ENCODE measurements at regions not wholly inside any gene's neighbourhood (a gene's known extent, or its start where the extent isn't known, plus 50 kb on each side); places are given as distances from the start of the nearest gene placed in this dataset.

DNA sequence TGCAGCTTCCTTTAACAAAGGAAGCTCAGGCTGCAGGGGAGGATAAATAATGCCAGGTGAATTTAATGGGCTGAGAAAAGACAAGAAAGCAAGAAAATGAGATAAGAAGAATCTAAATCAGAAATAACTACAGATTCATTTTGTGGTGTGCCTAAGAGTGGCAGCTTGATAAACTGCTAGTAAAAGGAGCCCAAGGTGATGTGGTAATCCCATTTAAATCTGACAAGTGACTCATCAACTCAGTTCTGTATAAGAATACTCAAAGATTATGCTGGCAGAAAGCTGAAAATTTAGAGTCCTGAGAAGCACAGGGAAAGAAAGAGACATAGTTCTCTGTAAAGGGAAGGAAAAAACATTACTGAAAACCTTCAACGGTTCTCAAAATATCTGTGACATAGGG lies 109.4 kb upstream of the PDE1C start:
- no peaks in the 10 kb centered on the region for H3K36me3 ChIP-seq (ENCODE audit: insufficient read depth, low read length)
- H3K9me3 ChIP-seq (ENCODE audit: low read length), result no peaks in the 10 kb centered on the region
- no peaks in the 10 kb centered on the region for H3K27me3 ChIP-seq (ENCODE audit: insufficient read depth, low read depth, low read length)
- no peak overlapping the region for H2AFZ ChIP-seq (ENCODE audit: low read depth, low read length)
- H3K27ac ChIP-seq (ENCODE audit: low read length), result no peak overlapping the region
- TF ChIP-seq RAD21 (conservative IDR thresholded peaks at IDR 0.05) (no peak), EP300 (conservative IDR thresholded peaks at IDR 0.05; ENCODE audit: poor library complexity, severe bottlenecking) (no peak), EZH2 (IDR thresholded peaks at IDR 0.05; ENCODE audit: borderline replicate concordance, insufficient read depth, low read length, poor library complexity, severe bottlenecking) (no peak), MXI1 (conservative IDR thresholded peaks at IDR 0.05; ENCODE audit: poor library complexity, severe bottlenecking) (no peak), POLR2AphosphoS5 (IDR thresholded peaks at IDR 0.05) (no peak)
- TF ChIP-seq, protein P1, sequence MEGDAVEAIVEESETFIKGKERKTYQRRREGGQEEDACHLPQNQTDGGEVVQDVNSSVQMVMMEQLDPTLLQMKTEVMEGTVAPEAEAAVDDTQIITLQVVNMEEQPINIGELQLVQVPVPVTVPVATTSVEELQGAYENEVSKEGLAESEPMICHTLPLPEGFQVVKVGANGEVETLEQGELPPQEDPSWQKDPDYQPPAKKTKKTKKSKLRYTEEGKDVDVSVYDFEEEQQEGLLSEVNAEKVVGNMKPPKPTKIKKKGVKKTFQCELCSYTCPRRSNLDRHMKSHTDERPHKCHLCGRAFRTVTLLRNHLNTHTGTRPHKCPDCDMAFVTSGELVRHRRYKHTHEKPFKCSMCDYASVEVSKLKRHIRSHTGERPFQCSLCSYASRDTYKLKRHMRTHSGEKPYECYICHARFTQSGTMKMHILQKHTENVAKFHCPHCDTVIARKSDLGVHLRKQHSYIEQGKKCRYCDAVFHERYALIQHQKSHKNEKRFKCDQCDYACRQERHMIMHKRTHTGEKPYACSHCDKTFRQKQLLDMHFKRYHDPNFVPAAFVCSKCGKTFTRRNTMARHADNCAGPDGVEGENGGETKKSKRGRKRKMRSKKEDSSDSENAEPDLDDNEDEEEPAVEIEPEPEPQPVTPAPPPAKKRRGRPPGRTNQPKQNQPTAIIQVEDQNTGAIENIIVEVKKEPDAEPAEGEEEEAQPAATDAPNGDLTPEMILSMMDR (IDR thresholded peaks at IDR 0.05; ENCODE audit: poor library complexity, severe bottlenecking), result no peak
- H3K9ac ChIP-seq (ENCODE audit: low read length), result no peak overlapping the region
- H3F3A ChIP-seq (ENCODE audit: insufficient read depth, low read length, poor library complexity, severe bottlenecking), result no peaks in the 10 kb centered on the region
- H3K9me2 ChIP-seq (ENCODE audit: insufficient read depth, low read length), result no peaks in the 10 kb centered on the region
- H3K4me3 ChIP-seq (ENCODE audit: low read length), result no peak overlapping the region
- no peaks in the 10 kb centered on the region for H3K79me2 ChIP-seq (replicated peaks; ENCODE audit: insufficient read depth, low read length)
- H4K20me1 ChIP-seq (ENCODE audit: insufficient read depth), result no peaks in the 10 kb centered on the region
- H3K4me2 ChIP-seq (ENCODE audit: low read length), result no peak overlapping the region

DNA sequence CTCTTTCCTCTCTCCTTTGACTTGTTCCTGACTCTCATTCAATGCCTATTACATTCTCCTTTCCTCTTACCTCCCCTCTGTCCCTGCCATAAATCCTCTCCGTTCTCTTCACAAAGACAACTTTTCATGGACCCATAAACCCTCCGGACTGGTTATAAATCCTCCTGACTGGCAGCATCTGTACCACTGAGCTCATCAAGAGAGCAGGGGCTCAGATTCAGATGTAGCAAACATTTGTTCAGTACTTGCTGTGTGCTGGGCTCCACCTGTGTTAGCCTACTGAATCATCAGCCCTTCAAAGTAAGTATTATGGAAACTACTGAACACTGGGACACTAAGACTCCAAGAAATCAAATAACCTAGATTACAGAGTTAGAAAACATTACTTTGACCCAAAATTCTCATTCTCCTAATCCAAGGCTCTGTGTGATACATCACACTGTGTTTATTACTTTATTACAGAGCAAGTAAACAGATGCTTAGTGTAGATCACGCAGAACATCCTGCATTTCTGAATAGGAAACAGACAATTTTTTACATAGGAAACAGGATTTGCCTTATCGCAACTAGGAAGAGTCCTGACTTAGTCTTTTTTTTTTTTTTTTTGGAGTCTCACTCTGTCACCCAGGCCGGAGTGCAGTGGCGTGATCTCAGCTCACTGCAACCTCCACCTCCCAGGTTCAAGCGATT lies 108.6 kb upstream of the PDE1C start:
- TF ChIP-seq, protein P2, sequence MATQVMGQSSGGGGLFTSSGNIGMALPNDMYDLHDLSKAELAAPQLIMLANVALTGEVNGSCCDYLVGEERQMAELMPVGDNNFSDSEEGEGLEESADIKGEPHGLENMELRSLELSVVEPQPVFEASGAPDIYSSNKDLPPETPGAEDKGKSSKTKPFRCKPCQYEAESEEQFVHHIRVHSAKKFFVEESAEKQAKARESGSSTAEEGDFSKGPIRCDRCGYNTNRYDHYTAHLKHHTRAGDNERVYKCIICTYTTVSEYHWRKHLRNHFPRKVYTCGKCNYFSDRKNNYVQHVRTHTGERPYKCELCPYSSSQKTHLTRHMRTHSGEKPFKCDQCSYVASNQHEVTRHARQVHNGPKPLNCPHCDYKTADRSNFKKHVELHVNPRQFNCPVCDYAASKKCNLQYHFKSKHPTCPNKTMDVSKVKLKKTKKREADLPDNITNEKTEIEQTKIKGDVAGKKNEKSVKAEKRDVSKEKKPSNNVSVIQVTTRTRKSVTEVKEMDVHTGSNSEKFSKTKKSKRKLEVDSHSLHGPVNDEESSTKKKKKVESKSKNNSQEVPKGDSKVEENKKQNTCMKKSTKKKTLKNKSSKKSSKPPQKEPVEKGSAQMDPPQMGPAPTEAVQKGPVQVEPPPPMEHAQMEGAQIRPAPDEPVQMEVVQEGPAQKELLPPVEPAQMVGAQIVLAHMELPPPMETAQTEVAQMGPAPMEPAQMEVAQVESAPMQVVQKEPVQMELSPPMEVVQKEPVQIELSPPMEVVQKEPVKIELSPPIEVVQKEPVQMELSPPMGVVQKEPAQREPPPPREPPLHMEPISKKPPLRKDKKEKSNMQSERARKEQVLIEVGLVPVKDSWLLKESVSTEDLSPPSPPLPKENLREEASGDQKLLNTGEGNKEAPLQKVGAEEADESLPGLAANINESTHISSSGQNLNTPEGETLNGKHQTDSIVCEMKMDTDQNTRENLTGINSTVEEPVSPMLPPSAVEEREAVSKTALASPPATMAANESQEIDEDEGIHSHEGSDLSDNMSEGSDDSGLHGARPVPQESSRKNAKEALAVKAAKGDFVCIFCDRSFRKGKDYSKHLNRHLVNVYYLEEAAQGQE (IDR thresholded peaks at IDR 0.05; ENCODE audit: borderline replicate concordance), result no peak
- TF ChIP-seq SMC3 (conservative IDR thresholded peaks at IDR 0.05; ENCODE audit: poor library complexity) (no peak), TAF1 (IDR thresholded peaks at IDR 0.05; ENCODE audit: low read depth) (no peak), EZH2 (IDR thresholded peaks at IDR 0.05; ENCODE audit: borderline replicate concordance, insufficient read depth, low read length, poor library complexity, severe bottlenecking) (no peak), EP300 (conservative IDR thresholded peaks at IDR 0.05; ENCODE audit: poor library complexity, severe bottlenecking) (no peak), MXI1 (conservative IDR thresholded peaks at IDR 0.05; ENCODE audit: poor library complexity, severe bottlenecking) (no peak), RAD21 (conservative IDR thresholded peaks at IDR 0.05) (no peak), POLR2AphosphoS5 (IDR thresholded peaks at IDR 0.05) (no peak)
- TF ChIP-seq, protein P1 (IDR thresholded peaks at IDR 0.05; ENCODE audit: poor library complexity, severe bottlenecking), result no peak
- Histone ChIP-seq H3F3A (ENCODE audit: insufficient read depth, low read length, poor library complexity, severe bottlenecking) (no peaks in the 10 kb centered on the region), H2AFZ (ENCODE audit: low read depth, low read length) (no peak overlapping the region), H3K9me3 (ENCODE audit: low read length) (no peaks in the 10 kb centered on the region), H3K27me3 (ENCODE audit: insufficient read depth, low read depth, low read length) (no peaks in the 10 kb centered on the region), H3K27ac (ENCODE audit: low read length) (no peak overlapping the region), H3K9me2 (ENCODE audit: insufficient read depth, low read length) (no peaks in the 10 kb centered on the region), H3K9ac (ENCODE audit: low read length) (no peak overlapping the region), H4K20me1 (ENCODE audit: insufficient read depth) (no peaks in the 10 kb centered on the region), H3K4me3 (ENCODE audit: low read length) (no peak overlapping the region), H3K79me2 (replicated peaks; ENCODE audit: insufficient read depth, low read length) (no peaks in the 10 kb centered on the region), H3K4me2 (ENCODE audit: low read length) (no peak overlapping the region), H3K36me3 (ENCODE audit: insufficient read depth, low read length) (no peaks in the 10 kb centered on the region)

Measured in neural cell (in vitro differentiated cells).